Colonic mucosa (tissue), 4 donors: ENCODE measurements at regions not wholly inside any gene's neighbourhood (a gene's known extent, or its start where the extent isn't known, plus 50 kb on each side); places are given as distances from the start of the nearest gene placed in this dataset.

Source experiments
- DNase-seq: peaks from one replicate; pipeline ENCODE4 v3.0.0-alpha.2; 2020
- H3K27ac ChIP-seq: fragments of 200-600 bp; one replicate; pipeline ENCODE4 v1.8.0; 2021
- H3K27me3 ChIP-seq: fragments of 200-600 bp; one replicate; pipeline ENCODE4 v1.8.0; 2021
- H3K36me3 ChIP-seq: fragments of 200-600 bp; one replicate; pipeline ENCODE4 v1.8.0; 2021
- H3K4me1 ChIP-seq: fragments of 200-600 bp; one replicate; pipeline ENCODE4 v1.8.0; 2021; ENCODE audit warnings: mild to moderate bottlenecking
- H3K4me3 ChIP-seq: fragments of 200-600 bp; one replicate; pipeline ENCODE4 v1.8.0; 2021
- H3K9ac ChIP-seq, 2 donors: one replicate each; pipeline ENCODE4 v1.7.0; 2013; ENCODE audit warnings: control low read depth in 2 of 2, low read depth in 2 of 2, low read length in 2 of 2
- H3K9me3 ChIP-seq: fragments of 200-600 bp; one replicate; pipeline ENCODE4 v1.8.0; 2021
- intact Hi-C: fragments of 100-400 bp; cut with DNase I; formaldehyde crosslinking; loops from one replicate; pipeline ENCODE4 v1.14.1; 2022
- TF ChIP-seq, protein P1 (sequence below): fragments of 200-600 bp; IDR thresholded peaks from one replicate; pipeline ENCODE4 v1.8.0; 2022; ENCODE audit warnings: antibody characterized with exemption, mild to moderate bottlenecking
- donor health status: healthy.
- donor health status: DM: no; HTN: no; CAD: no.
- donor health status: DM: no; HTN: no; CAD: no.

DNA sequence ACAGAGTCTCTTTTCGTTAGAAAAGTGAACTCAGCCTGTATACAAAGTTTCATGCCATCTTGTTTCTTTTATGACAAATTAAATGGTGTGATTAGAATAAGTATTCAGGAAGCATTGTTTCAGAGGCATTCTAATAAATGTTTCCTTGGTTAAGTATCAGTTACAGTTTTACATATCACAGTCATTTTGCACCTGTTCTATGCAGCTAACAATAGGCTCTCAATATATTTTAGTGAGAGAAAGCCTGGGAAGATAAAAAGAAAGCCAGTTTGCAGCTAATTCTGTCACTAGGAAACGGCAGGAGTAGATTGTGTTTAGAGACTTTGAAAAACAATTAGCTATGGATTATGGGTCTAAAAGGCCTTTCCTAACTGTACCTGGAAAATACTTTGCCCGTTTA is 252.8 kb downstream of the ZIC1 start:
- Histone ChIP-seq H3K9me3 (no peaks in the 10 kb centered on the region), H3K9ac (no peak overlapping the region), H3K27ac (no peak overlapping the region), H3K4me3 (no peak overlapping the region), H3K4me1 (no peaks in the 10 kb centered on the region), H3K36me3 (no peaks in the 10 kb centered on the region), H3K27me3 (no peaks in the 10 kb centered on the region)
- DNase-seq = no peak
- TF ChIP-seq, protein P1, sequence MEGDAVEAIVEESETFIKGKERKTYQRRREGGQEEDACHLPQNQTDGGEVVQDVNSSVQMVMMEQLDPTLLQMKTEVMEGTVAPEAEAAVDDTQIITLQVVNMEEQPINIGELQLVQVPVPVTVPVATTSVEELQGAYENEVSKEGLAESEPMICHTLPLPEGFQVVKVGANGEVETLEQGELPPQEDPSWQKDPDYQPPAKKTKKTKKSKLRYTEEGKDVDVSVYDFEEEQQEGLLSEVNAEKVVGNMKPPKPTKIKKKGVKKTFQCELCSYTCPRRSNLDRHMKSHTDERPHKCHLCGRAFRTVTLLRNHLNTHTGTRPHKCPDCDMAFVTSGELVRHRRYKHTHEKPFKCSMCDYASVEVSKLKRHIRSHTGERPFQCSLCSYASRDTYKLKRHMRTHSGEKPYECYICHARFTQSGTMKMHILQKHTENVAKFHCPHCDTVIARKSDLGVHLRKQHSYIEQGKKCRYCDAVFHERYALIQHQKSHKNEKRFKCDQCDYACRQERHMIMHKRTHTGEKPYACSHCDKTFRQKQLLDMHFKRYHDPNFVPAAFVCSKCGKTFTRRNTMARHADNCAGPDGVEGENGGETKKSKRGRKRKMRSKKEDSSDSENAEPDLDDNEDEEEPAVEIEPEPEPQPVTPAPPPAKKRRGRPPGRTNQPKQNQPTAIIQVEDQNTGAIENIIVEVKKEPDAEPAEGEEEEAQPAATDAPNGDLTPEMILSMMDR = no peak
- intact Hi-C loops = no loop called here

DNA sequence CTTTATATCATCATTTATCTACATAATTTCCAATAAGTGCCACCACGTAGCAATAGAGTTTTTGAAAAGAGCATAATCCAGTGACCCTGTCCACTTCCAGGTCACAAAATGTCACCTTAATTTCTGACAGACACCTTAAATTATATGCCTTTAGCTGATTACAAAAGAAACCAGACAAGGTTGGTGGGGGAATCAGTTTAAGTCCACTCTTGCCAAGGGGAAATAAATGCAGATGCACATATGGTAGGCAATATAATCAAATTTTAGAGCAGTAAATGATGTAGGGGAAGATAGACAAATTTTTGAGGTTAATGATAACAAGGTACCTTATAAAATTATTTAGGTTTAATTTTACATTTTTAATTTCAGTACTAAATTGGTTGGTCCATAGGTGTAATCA is 253.5 kb downstream of the ZIC1 start:
- Histone ChIP-seq H3K27ac (no peak overlapping the region), H3K4me3 (no peak overlapping the region), H3K4me1 (no peaks in the 10 kb centered on the region), H3K9me3 (no peaks in the 10 kb centered on the region), H3K27me3 (no peaks in the 10 kb centered on the region), H3K36me3 (no peaks in the 10 kb centered on the region), H3K9ac (no peak overlapping the region)
- intact Hi-C loops = no loop called here
- DNase-seq = no peak
- TF ChIP-seq, protein P1 = no peak

DNA sequence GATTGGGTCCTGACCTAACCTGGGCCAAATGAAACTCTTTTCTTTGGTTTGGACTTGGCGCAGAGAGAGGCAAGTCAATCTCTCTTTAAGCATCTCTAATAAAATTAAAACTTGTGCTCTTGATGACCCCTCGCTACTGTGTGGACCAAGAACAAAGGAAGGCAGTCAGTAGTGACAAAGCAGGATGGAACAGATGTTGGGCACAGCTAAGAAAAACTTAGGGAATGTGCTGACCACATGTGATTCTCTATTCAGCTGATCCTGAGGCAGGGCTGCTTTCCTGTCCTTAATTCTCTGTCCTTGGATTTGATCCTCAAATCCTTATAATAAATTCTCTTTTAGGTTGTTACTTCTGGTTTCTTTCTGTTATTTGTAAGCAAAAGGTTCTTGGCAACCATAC is 259.9 kb downstream of the ZIC1 start:
- no peak for DNase-seq
- no peak overlapping the region for H3K9ac ChIP-seq
- no peaks in the 10 kb centered on the region for H3K27me3 ChIP-seq
- H3K27ac ChIP-seq = no peak overlapping the region
- H3K36me3 ChIP-seq = no peaks in the 10 kb centered on the region
- intact Hi-C loops = no loop called here
- TF ChIP-seq, protein P1 = no peak
- no peaks in the 10 kb centered on the region for H3K4me1 ChIP-seq
- H3K4me3 ChIP-seq = no peak overlapping the region
- no peaks in the 10 kb centered on the region for H3K9me3 ChIP-seq

DNA sequence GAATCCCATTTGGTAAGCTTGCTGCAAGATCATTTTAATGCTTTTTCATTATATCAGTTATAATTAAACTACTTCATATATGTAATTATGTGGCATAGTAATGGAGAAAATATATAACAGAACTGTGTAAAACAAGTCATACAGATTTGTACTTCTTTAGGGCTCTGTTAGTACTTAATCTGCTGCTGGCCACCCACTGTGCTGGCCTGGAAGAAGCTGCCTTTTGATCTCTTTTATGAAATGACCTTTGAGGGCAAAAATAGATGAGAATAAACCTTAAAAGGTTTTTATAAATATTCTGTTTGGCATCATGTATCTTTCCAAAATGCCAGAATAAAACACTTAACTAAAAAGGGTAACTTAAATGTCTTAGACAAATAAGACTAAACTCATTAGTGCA is 262.9 kb downstream of the ZIC1 start:
- Histone ChIP-seq H3K9me3 (no peaks in the 10 kb centered on the region), H3K4me1 (no peaks in the 10 kb centered on the region), H3K9ac (no peak overlapping the region), H3K36me3 (no peaks in the 10 kb centered on the region), H3K27ac (no peak overlapping the region), H3K27me3 (no peaks in the 10 kb centered on the region), H3K4me3 (no peak overlapping the region)
- intact Hi-C loops = no loop called here
- TF ChIP-seq, protein P1 = no peak
- DNase-seq = no peak

DNA sequence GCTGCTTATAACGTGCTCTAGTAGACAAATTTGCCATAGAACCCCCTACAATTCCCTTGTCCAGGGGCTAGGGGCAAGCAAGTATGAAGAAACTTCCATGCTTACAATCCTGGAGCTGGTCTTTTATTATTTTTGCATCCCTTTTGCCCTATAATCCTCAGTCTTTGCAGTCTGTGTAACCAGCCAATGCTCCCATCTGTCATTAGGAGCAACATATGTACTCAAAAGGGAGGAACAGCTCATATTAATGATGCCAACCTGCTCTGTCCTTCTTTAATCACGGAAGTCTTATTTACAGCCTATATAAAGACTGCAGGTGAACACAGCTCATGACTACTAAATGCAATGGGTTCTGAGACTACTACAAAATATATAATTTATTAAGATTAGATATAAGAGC is 263.3 kb downstream of the ZIC1 start:
- intact Hi-C loops = no loop called here
- no peaks in the 10 kb centered on the region for H3K27me3 ChIP-seq
- H3K4me3 ChIP-seq = no peak overlapping the region
- TF ChIP-seq, protein P1 = no peak
- DNase-seq = no peak
- no peaks in the 10 kb centered on the region for H3K36me3 ChIP-seq
- no peaks in the 10 kb centered on the region for H3K9me3 ChIP-seq
- no peak overlapping the region for H3K27ac ChIP-seq
- H3K9ac ChIP-seq = no peak overlapping the region
- H3K4me1 ChIP-seq = no peaks in the 10 kb centered on the region

DNA sequence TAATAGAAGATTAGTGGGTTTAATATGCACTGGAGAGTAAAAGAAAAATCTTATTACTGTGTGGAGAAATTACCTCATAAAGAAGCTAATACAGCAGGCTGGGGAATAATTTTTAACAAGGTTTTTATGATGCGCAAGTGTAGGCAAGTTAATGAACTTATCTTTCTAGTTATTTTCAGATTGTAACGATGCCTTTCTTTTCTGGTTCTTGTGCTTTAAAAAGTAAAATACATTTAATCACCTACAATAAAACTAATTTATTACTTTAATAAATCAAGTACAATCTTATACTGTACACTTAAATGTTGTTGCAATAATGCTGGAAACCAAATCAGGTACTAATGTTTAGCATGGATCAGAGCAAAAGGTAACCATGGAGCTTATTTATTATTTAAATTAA is 266.6 kb downstream of the ZIC1 start:
- H3K4me1 ChIP-seq = no peaks in the 10 kb centered on the region
- no peaks in the 10 kb centered on the region for H3K27me3 ChIP-seq
- H3K27ac ChIP-seq = no peak overlapping the region
- no peak overlapping the region for H3K9ac ChIP-seq
- TF ChIP-seq, protein P1 = no peak
- no peak overlapping the region for H3K4me3 ChIP-seq
- no peaks in the 10 kb centered on the region for H3K9me3 ChIP-seq
- DNase-seq = no peak
- intact Hi-C loops = no loop called here
- H3K36me3 ChIP-seq = no peaks in the 10 kb centered on the region
